ENCODE measurements at regions not wholly inside any gene's neighbourhood (a gene's known extent, or its start where the extent isn't known, plus 50 kb on each side); places are given as distances from the start of the nearest gene placed in this dataset.

DNA sequence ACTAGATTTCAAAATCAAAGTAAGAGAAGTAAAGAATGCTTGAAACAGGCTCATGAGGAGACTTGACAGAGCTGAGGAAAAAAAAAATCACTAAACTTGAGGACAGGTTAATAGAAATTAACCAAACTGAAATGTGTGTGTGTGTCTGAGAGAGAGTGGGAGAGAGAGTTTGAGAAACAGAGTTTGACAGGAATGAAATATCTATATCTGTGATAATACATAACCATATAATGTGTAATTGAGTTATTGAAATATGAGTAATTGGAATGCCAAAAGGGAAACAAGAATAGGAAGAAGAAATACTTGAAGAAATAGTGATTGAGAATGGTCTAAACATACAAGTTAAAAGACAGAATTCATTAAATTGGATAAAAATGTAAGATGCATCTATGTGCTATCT is 268.0 kb upstream of the CHRM2 start:
- intact Hi-C loops (cut with micrococcal nuclease; ENCODE audit: unreplicated experiment) = no loop called here
- CTCF ChIA-PET = no interaction called here

DNA sequence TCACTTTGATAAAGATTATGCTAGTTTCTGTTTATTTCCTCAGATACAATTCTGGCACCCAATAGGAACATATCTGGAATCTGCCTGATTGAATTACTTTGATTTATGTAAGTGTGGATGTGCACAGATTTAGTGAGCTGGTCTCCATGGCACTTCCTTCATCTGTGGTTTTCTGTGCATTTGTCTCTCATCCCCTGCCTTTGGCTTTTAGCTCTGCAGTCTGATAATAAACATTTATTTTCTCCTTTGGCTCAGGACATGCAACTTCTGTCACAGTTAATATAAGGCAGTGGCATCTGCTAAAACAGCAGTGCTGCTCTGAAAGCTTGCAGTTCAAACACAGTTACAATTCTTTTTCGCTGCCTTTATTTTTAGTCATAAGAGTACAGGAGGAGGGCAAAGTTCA is 273.7 kb upstream of the CHRM2 start:
- H3K36me3 ChIP-seq (ENCODE audit: control insufficient read depth, insufficient read depth, low read length) = no peaks in the 10 kb centered on the region
- TF ChIP-seq POLR2AphosphoS5 (IDR thresholded peaks at IDR 0.05; ENCODE audit: low read depth, low read length) = no peak
- no peak for DNase-seq (ENCODE audit: low read depth, low spot score)
- no peaks in the 10 kb centered on the region for H3K4me1 ChIP-seq (ENCODE audit: control insufficient read depth, insufficient read depth, low read length)
- ChIA-PET POLR2A (no interaction called here), CTCF (no interaction called here)
- BruUV-seq (replicated peaks) = no TSS peak
- no peaks in the 10 kb centered on the region for H3K27me3 ChIP-seq (ENCODE audit: control insufficient read depth, insufficient read depth, low read length)
- no peak for ATAC-seq
- intact Hi-C loops (cut with micrococcal nuclease; ENCODE audit: unreplicated experiment) = no loop called here
- H3K4me3 ChIP-seq (ENCODE audit: low read depth in 2 of 2, low read length in 2 of 2) = no peak overlapping the region
- no peaks in the 10 kb centered on the region for H3K9me3 ChIP-seq (ENCODE audit: control insufficient read depth, insufficient read depth, low read depth, low read length)
- H3K27ac ChIP-seq (ENCODE audit: low read length) = no peak overlapping the region
- in situ Hi-C loops (cut with HindIII; ENCODE audit: low pct_unique_long_range_greater_than_20kb, low sequenced_read_pairs) = no loop called here

More for the DNA sequence above, 268.0 kb upstream of the CHRM2 start:
- no peak for TF ChIP-seq TCF7L2 (IDR thresholded peaks at IDR 0.05; ENCODE audit: low read depth, low read length)
- Histone ChIP-seq H3K27ac (ENCODE audit: low read length) (no peak overlapping the region), H3K36me3 (ENCODE audit: control insufficient read depth, insufficient read depth, low read length) (no peaks in the 10 kb centered on the region), H3K4me3 (ENCODE audit: low read depth in 2 of 2, low read length in 2 of 2) (no peak overlapping the region), H3K4me1 (ENCODE audit: control insufficient read depth, insufficient read depth, low read length) (no peaks in the 10 kb centered on the region), H3K9me3 (ENCODE audit: control insufficient read depth, insufficient read depth, low read depth, low read length) (0 out of 2 replicates have a peak, but pooled peaks cover 3% of the 10 kb centered on the region), H3K27me3 (ENCODE audit: control insufficient read depth, insufficient read depth, low read length) (no peaks in the 10 kb centered on the region)
- POLR2A ChIA-PET = no interaction called here
- ATAC-seq = no peak
- no peak for DNase-seq (ENCODE audit: low read depth, low spot score)
- no TSS peak for BruUV-seq (replicated peaks)
- in situ Hi-C loops (cut with HindIII; ENCODE audit: low pct_unique_long_range_greater_than_20kb, low sequenced_read_pairs) = no loop called here

DNA sequence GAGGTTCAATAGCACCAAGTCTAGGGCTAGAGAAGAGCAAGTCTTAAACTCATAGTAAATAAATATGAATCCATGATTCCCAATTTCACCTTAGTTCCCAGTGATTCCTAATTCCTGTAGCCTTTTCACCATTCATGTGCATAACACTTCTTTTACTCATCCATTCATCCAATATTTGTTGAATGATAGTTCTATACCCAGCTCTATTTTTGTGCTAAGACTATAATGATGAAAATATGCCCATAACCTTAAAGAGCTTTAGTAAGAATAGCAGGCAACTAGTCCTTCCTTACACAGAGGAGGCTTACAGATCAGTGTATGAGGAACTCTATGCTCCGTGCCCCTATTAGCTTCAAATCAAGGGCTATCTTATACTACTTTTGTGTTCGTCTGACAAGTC is 280.2 kb upstream of the CHRM2 start:
- H3K9me3 ChIP-seq (ENCODE audit: control insufficient read depth, insufficient read depth, low read depth, low read length) = no peaks in the 10 kb centered on the region
- no peaks in the 10 kb centered on the region for H3K27me3 ChIP-seq (ENCODE audit: control insufficient read depth, insufficient read depth, low read length)
- in situ Hi-C loops (cut with HindIII; ENCODE audit: low pct_unique_long_range_greater_than_20kb, low sequenced_read_pairs) (no loop called here), intact Hi-C loops (cut with micrococcal nuclease; ENCODE audit: unreplicated experiment) (no loop called here)
- ChIA-PET POLR2A (no interaction called here), CTCF (no interaction called here)
- no peak for DNase-seq (ENCODE audit: low read depth, low spot score)
- no peak for ATAC-seq
- no peaks in the 10 kb centered on the region for H3K36me3 ChIP-seq (ENCODE audit: control insufficient read depth, insufficient read depth, low read length)
- H3K27ac ChIP-seq (ENCODE audit: low read length) = no peak overlapping the region
- H3K4me1 ChIP-seq (ENCODE audit: control insufficient read depth, insufficient read depth, low read length) = no peaks in the 10 kb centered on the region
- BruUV-seq (replicated peaks) = no TSS peak
- TF ChIP-seq, protein P1, sequence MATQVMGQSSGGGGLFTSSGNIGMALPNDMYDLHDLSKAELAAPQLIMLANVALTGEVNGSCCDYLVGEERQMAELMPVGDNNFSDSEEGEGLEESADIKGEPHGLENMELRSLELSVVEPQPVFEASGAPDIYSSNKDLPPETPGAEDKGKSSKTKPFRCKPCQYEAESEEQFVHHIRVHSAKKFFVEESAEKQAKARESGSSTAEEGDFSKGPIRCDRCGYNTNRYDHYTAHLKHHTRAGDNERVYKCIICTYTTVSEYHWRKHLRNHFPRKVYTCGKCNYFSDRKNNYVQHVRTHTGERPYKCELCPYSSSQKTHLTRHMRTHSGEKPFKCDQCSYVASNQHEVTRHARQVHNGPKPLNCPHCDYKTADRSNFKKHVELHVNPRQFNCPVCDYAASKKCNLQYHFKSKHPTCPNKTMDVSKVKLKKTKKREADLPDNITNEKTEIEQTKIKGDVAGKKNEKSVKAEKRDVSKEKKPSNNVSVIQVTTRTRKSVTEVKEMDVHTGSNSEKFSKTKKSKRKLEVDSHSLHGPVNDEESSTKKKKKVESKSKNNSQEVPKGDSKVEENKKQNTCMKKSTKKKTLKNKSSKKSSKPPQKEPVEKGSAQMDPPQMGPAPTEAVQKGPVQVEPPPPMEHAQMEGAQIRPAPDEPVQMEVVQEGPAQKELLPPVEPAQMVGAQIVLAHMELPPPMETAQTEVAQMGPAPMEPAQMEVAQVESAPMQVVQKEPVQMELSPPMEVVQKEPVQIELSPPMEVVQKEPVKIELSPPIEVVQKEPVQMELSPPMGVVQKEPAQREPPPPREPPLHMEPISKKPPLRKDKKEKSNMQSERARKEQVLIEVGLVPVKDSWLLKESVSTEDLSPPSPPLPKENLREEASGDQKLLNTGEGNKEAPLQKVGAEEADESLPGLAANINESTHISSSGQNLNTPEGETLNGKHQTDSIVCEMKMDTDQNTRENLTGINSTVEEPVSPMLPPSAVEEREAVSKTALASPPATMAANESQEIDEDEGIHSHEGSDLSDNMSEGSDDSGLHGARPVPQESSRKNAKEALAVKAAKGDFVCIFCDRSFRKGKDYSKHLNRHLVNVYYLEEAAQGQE (IDR thresholded peaks at IDR 0.05; ENCODE audit: insufficient read depth in 1 of 2, low read depth in 2 of 2, low read length in 1 of 2) = no peak
- no peak for TF ChIP-seq TCF7L2 (IDR thresholded peaks at IDR 0.05; ENCODE audit: low read depth, low read length)
- TF ChIP-seq, protein P2, sequence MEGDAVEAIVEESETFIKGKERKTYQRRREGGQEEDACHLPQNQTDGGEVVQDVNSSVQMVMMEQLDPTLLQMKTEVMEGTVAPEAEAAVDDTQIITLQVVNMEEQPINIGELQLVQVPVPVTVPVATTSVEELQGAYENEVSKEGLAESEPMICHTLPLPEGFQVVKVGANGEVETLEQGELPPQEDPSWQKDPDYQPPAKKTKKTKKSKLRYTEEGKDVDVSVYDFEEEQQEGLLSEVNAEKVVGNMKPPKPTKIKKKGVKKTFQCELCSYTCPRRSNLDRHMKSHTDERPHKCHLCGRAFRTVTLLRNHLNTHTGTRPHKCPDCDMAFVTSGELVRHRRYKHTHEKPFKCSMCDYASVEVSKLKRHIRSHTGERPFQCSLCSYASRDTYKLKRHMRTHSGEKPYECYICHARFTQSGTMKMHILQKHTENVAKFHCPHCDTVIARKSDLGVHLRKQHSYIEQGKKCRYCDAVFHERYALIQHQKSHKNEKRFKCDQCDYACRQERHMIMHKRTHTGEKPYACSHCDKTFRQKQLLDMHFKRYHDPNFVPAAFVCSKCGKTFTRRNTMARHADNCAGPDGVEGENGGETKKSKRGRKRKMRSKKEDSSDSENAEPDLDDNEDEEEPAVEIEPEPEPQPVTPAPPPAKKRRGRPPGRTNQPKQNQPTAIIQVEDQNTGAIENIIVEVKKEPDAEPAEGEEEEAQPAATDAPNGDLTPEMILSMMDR (IDR thresholded peaks at IDR 0.05) = no peak
- TF ChIP-seq POLR2AphosphoS5 (IDR thresholded peaks at IDR 0.05; ENCODE audit: low read depth, low read length) = no peak
- no peak for TF ChIP-seq SIN3A (IDR thresholded peaks at IDR 0.05; ENCODE audit: borderline replicate concordance, insufficient read depth, low read depth, low read length)
- H3K4me3 ChIP-seq (ENCODE audit: low read depth in 2 of 2, low read length in 2 of 2) = no peak overlapping the region

All from Panc1 (cell line).